Activated CD8-positive, alpha-beta memory T cell treated with anti-CD3 and anti-CD28 coated beads, Interleukin-2, amount 50 U/mL, for 48 hours (primary cell): ENCODE measurements at regions not wholly inside any gene's neighbourhood (a gene's known extent, or its start where the extent isn't known, plus 50 kb on each side); places are given as distances from the start of the nearest gene placed in this dataset.

ENCODE experiments used
- DNase-seq: peaks from one replicate; pipeline ENCODE4 v3.0.0-alpha.2; 2020

DNA sequence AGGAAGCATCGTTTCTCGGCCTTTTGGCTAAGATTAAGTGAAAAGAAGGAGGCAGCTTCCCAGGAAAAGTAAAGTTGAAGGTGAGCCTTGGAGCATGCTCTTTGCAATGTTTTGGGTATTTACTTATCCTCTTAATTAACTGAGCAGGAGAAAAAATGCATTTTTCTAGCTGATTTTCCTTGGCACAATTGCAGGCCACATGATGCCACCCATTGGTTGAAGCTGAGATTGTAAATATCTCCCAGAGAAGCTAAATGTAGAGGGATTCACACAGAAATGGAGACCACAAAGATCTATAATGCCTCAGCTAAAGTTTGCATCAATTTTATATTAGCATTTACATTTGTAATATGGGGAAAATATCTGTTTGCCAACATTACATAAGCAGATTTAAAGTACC is 294.1 kb downstream of the KCNS3 start:
- DNase-seq = no peak

GRCh38 chr2:18171191-18172139 is 293.0 kb downstream of the KCNS3 start:
- DNase-seq = no peak

DNA sequence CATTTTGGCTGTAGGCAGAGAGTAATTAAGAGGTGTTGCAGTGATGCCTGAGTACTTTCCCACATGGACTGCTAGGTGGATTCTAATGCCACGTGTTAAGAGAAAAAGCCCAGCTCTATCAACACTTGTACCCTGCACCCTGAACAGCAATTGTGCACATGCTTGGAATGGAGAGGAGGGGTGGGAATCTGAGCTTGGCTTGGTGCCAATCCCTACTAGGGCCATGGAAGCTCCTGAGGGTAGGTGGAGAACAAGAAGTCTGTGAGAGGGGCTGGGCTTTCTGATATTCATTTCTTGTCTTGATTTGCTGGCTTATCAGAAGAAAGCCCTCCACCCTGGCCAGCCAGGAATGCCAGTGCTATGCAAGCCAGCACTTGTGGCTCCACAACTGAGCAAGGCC is 292.2 kb downstream of the KCNS3 start:
- DNase-seq = no peak

GRCh38 chr2:18169893-18170175 is 291.4 kb downstream of the KCNS3 start:
- no peak for DNase-seq

- DNase-seq = no peak
These were observed 290.8 kb downstream of the KCNS3 start for GRCh38 chr2:18169121-18169892.

GRCh38 chr2:18167871-18168270 is 289.4 kb downstream of the KCNS3 start:
- no peak for DNase-seq

DNA sequence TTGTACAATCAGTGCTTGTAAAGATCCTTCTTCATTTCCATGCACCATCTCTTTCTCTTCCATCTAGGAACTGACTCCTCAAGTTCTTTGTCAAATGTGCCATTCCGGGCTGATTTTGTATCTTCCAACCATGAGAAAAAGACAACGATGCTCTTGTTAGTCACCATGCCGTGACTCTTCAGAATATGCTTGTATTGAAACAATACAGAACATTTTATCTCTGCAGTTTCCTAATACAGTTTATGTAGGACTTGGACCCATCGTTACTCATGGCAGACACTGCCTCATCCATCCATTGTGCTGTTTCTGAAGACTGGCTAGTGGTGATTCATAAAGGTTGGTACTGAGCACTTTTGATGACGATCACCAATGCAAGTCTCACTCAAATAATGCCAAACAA is 283.2 kb downstream of the KCNS3 start:
- DNase-seq = no peak

GRCh38 chr2:18159896-18160295 is 281.4 kb downstream of the KCNS3 start:
- no peak for DNase-seq

DNA sequence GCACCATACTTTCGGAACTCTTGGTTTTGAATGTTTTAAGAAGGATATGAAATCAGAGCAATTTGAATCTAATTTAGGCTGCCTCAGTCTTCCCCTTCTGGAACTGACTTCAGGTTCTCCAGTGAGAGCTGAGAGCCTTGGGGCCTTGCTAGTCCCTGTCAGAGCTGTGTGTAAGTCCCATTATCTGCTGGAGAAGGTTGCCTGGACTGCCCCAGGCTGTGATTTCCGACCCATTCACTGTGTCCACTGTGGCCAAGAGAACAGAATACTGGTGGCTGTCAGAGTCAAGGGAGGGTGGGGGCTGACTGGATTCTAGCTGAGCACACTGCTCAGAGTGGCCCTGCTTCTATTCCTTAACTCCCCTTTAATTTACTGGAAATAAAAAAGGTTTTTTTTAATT is 278.0 kb downstream of the KCNS3 start:
- no peak for DNase-seq

GRCh38 chr2:18156002-18156401 is 277.5 kb downstream of the KCNS3 start:
- DNase-seq = no peak

DNA sequence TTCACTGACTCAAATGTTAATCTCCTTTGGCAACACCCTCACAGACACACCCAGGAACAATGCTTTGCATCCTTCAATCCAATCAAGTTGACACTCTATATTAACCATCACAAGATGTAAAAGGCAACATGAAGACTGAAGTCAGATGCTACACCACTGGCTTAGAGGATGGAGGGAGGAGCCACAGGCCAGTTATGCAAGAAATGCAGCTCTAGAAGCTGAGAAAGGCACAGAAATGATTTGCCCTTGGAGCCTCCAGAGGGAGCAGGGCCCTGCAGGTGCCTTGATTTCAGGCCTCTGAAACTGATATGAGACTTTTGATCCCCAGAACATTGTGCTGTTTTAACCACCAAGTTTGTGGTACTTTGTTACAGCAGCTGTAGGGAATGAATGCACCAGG is 276.3 kb downstream of the KCNS3 start:
- DNase-seq = no peak

DNA sequence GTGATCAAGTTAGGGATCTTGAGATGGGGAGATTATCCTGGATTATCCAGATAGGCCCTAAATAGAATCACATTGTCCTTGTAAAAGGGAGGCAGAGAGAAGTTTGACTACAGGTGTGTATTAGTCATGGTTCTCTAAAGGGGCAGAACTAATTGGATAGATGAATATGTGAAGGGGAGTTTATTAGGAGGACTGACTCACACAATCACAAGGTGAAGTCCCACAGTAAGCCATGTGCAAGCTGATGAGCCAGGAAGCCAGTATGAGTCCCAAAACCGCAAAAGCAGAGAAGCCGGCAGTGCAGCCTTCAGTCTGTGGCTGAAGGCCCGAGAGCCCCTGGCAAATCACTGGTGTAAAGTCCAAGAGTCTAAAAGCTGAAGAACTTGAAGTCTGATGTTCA is 275.8 kb downstream of the KCNS3 start:
- DNase-seq = no peak

GRCh38 chr2:18153741-18154140 is 275.3 kb downstream of the KCNS3 start:
- no peak for DNase-seq

DNA sequence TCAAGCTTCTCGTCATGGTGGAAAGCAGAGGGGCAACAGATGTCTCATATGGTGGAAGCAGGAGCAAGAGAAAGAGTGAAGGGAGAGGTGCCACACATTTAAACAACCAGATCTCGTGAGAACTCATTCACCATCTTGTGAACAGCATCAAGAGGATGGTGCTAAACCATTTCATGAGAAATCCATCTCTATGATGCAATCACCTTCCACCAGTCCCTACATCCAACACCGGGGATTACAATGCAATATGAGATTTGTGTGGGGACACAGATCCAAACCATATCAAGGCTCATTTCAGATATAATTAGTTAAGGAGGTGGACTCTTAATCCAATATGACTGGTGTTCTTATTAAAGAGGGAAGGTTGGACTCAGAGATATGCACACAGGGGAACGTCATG is 272.8 kb downstream of the KCNS3 start:
- DNase-seq = no peak

GRCh38 chr2:18149660-18150246 is 271.3 kb downstream of the KCNS3 start:
- DNase-seq = no peak

DNA sequence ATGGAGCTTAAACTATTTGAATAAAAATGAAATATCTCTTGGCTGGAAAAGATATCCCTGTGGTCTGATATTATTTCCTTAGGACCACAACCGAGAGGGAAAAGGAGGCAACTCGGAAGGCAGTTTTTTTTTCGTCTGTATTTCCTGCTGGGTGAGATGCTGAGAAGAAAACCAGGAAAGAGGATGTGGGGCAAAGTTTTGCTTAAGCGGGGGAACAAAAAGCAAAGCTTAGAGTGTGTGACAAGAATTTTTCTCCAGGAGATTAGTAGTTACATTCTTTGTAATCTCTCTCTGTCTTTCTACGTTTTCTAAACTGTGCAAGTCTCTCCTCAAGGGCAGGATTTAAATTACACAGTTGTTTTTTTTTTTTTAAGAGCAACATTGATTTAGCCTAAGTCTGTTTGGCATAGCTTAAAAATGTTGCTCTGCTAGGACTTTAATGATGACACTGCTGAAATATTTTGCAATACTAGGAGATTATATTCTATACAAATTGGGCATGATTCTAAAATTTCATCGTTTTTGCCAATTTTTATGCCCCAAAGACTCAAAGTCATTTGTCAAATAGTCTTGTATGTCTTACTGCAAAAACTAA is 258.5 kb downstream of the KCNS3 start:
- no peak for DNase-seq

- DNase-seq = no peak
These were observed 254.8 kb downstream of the KCNS3 start for GRCh38 chr2:18133310-18133709.

DNA sequence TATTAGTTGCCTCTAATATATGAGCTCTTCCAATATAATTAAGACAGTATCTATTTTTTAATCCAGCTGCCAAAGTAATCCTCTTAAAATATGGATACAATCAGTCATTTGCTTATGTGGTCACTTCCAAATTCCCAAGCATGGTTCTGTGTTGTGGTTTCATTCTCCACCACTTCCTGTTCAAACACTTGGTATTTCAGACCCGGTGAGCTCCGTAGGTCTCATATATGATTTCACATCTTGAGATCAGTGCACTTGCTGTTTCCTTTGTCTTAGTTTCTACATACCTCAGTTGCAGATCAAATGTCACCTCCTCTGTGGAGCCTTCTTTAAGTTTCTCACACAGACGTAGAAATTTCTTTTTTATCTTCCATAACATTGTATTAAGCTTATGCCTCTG is 254.2 kb downstream of the KCNS3 start:
- DNase-seq = no peak

DNA sequence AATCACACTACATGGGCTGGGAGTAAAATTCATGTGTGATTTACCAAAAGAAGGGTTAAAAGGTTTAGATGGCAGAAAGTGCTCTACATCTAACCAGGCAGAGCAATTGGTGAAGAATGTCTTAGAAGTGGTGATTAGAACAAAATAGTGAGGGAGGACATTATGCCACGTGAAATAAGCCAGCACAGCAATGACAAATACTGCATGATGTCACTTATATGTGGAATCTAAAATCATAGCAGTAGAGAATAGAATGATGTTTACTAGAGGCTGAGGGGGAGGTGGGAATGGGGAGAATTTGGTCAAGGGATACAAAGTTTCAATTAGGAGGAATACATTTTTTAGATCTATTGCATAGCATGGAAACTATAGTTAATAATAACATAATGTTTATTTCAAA is 253.3 kb downstream of the KCNS3 start:
- DNase-seq = no peak

DNA sequence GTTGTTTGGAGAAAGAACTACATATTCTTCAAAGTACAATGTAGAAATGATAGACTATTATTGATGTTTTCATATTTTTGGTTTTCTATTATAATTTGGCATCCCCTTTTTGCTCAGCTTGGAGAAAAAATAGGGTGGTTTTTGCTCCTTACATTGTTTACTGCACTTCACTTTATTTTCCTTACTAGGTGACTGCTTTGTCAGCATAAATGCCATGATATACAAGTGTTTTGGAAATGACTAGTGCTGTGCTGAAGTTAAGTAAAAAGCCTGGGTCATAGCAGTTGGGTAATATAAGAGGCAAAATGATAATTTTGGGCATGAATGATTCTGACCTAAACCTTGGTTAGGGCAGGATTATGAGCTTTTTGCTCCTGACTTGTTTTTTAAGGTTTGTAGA is 250.9 kb downstream of the KCNS3 start:
- DNase-seq = no peak

DNA sequence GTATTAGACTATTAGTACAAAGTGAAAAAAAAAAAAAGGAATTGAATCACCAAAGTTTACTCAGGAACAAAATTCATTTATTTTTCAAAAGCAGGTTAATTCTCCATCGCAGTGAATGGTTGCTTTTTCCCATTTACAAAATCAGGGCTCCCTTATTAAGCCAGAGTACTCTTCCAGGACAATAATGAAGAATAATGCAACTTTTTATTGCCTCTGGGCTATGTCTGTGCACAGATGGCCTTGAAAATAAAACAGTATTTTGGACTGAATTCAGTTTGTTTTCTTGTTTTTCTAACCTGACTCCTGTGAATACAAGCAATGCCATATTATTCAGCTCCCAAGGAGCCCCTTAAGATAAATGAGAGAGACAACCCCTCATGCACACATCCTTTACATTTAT is 246.8 kb downstream of the KCNS3 start:
- DNase-seq = no peak

GRCh38 chr2:18124116-18124835 is 245.8 kb downstream of the KCNS3 start:
- DNase-seq = no peak

DNA sequence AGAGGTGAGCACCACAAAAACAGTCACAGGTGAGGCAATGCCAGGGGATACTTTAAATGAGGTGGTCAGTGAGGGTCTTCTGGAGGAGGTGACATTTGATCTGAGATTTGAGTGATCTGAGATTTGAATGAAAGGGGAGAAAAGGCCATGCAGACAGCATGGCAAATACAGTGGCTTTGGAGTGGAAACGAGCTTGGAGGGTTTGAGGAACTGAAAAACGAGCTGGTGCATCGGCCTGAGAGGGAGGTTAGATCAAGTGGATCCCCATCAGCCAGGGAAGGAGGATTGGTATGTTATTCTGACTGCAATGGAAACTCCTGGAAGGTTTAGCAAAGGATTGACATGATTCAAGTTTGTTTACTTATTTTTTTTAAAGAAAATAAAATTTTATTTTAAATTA is 245.1 kb downstream of the KCNS3 start:
- DNase-seq = no peak
